Uterus (tissue), 3 donors: ENCODE measurements at regions not wholly inside any gene's neighbourhood (a gene's known extent, or its start where the extent isn't known, plus 50 kb on each side); places are given as distances from the start of the nearest gene placed in this dataset.
"Not testable (repeated sequence)": the region's sequence is repeated elsewhere in the genome, so short reads cannot be mapped to it uniquely, and the experiment has no call there.

ENCODE experiments used
- DNase-seq, 2 donors: peaks; one replicate each; pipeline ENCODE4 v3.0.0-alpha.2; 2019 to 2020
- H3K27ac ChIP-seq, 2 donors: fragments of 200-600 bp; sonication (generic); 1 replicate in 1 of 2; 2 replicates in 1 of 2; pipeline ENCODE4 v1.5.1; 2016 to 2018
- H3K27me3 ChIP-seq, 2 donors: fragments of 200-600 bp; sonication (generic); one replicate each; pipeline ENCODE4 v1.5.1; 2018 to 2019; ENCODE audit warnings: control low read depth in 1 of 2
- H3K36me3 ChIP-seq, 2 donors: fragments of 200-600 bp; sonication (generic); one replicate each; pipeline ENCODE4 v1.5.1; 2019; ENCODE audit warnings: control low read depth in 1 of 2
- H3K4me1 ChIP-seq, 2 donors: fragments of 200-600 bp; sonication (generic); one replicate each; pipeline ENCODE4 v1.5.1; 2018 to 2019; ENCODE audit warnings: control low read depth in 1 of 2
- H3K4me3 ChIP-seq, 2 donors: fragments of 200-600 bp; sonication (generic); 1 replicate in 1 of 2; 2 replicates in 1 of 2; pipeline ENCODE4 v1.5.1; 2018 to 2019; ENCODE audit warnings: mild to moderate bottlenecking in 1 of 2
- H3K9me3 ChIP-seq, 2 donors: fragments of 200-600 bp; sonication (generic); one replicate each; pipeline ENCODE4 v1.5.1; 2019; ENCODE audit warnings: control low read depth in 1 of 2
- POLR2A ChIP-seq, 2 donors: fragments of 450-650 bp; IDR thresholded peaks; one replicate each; pipeline ENCODE4 v1.6.1; 2016; ENCODE audit warnings: antibody characterized with exemption in 2 of 2, mild to moderate bottlenecking in 1 of 2, moderate library complexity in 1 of 2
- intact Hi-C: fragments of 100-400 bp; cut with DNase I; formaldehyde crosslinking; loops from one replicate; pipeline ENCODE4 v1.15.1; 2023; ENCODE audit warnings: low total_unique reads
- TF ChIP-seq, protein P1 (sequence below), 4 experiments: fragments of 200-600 bp in 2 of 4; fragments of 450-650 bp in 2 of 4; sonication (generic) in 2 of 4; IDR thresholded peaks; one replicate each; pipeline ENCODE4 v1.5.1; 2016 to 2019; ENCODE audit warnings: antibody characterized with exemption in 4 of 4, mild to moderate bottlenecking in 2 of 4, moderate library complexity in 1 of 4
- donor health status: DM: yes; HTN: yes; CAD: no.

DNA sequence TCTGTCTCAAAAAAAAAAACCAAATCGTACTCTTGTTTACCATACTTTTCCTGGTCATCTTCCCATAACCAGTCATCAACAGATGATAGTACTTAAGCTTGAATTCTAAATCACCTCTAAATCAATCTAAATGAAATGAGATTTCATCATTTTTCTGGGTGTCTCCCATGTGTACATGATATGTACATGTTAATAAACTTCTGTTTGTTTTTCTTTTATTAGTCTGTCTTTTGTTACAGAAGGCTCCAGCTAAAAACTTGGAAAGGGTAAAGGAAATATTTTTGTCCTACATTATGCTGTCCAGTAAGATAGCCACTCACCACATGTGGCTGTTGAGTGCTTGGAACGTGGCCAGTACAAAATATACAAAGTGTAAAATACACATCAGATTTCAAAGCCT, 78.7 kb upstream of the MSH6 start:
- H3K27me3 ChIP-seq = no peaks in the 10 kb centered on the region
- no peak for DNase-seq
- no peak overlapping the region for H3K4me3 ChIP-seq
- H3K4me1 ChIP-seq = no peaks in the 10 kb centered on the region
- TF ChIP-seq POLR2A (IDR thresholded peaks at IDR 0.05) = no peak
- TF ChIP-seq, protein P1, sequence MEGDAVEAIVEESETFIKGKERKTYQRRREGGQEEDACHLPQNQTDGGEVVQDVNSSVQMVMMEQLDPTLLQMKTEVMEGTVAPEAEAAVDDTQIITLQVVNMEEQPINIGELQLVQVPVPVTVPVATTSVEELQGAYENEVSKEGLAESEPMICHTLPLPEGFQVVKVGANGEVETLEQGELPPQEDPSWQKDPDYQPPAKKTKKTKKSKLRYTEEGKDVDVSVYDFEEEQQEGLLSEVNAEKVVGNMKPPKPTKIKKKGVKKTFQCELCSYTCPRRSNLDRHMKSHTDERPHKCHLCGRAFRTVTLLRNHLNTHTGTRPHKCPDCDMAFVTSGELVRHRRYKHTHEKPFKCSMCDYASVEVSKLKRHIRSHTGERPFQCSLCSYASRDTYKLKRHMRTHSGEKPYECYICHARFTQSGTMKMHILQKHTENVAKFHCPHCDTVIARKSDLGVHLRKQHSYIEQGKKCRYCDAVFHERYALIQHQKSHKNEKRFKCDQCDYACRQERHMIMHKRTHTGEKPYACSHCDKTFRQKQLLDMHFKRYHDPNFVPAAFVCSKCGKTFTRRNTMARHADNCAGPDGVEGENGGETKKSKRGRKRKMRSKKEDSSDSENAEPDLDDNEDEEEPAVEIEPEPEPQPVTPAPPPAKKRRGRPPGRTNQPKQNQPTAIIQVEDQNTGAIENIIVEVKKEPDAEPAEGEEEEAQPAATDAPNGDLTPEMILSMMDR (IDR thresholded peaks at IDR 0.05) = no peak
- intact Hi-C loops = no loop called here
- no peaks in the 10 kb centered on the region for H3K9me3 ChIP-seq
- H3K36me3 ChIP-seq = no peaks in the 10 kb centered on the region
- H3K27ac ChIP-seq = no peak overlapping the region

DNA sequence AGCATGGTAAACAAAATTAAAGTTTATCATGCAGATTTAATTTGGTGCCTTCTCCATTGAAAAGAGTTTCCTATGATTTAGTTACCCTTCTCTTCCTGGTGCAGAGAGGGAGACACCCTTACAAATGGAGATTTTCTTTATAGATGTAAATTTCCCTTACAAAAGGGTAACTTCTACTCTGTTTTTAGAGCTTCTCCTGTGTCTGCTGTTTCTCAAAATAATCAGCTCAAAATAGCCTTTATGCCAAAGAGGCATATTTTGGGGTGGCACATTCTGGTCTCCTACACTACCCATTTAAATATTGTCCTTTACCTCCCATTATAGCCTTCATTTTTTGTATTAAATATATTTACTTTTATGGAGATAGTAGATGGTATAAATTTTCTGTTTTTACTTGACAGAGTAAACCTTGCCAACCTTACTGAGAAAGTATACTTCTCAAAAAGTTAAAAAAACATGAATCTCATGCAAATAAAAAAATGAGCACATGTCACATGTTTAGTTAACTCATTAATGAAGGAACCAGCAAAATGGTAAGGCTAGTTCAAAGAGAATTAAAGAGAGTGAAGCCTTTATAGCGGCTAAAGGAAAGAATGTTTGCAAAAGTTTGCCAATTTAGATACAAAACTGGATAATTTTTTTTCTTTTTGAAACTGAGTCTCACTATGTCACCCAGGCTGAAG, 83.3 kb upstream of the MSH6 start:
- no peaks in the 10 kb centered on the region for H3K27me3 ChIP-seq
- no peak for DNase-seq
- H3K4me1 ChIP-seq = no peaks in the 10 kb centered on the region
- no peaks in the 10 kb centered on the region for H3K9me3 ChIP-seq
- no peaks in the 10 kb centered on the region for H3K36me3 ChIP-seq
- no peak overlapping the region for H3K27ac ChIP-seq
- TF ChIP-seq POLR2A (IDR thresholded peaks at IDR 0.05) = no peak
- TF ChIP-seq, protein P1 (IDR thresholded peaks at IDR 0.05) = no peak
- intact Hi-C loops = no loop called here
- no peak overlapping the region for H3K4me3 ChIP-seq

DNA sequence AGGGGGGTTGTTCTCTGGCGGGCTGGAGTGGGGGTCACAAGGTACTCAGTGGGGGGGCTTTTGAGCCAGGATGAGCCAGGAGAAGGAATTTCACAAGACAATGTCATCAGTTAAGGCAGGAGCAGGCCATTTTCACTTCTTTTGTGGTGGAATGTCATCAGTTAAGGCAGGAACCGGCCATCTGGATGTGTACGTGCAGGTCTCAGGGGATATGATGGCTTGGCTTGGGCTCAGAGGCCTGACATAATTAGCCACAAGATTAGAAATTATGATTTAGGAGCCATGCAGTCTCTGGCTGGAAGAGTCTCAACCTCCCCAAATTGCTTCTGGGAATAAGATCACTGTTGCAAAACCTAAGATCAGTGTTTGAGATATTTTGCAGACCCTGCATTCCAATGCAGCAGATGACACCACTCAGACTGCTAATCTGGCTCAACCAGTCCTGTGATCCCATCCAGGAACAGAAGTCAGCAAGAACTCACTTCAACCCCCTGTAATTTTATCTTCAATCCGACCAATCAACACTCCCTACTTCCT, 84.4 kb upstream of the MSH6 start:
- H3K27ac ChIP-seq, intact Hi-C loops: not testable (repeated sequence)
- DNase-seq = peak in 1 of 2 donors; percentile 58

DNA sequence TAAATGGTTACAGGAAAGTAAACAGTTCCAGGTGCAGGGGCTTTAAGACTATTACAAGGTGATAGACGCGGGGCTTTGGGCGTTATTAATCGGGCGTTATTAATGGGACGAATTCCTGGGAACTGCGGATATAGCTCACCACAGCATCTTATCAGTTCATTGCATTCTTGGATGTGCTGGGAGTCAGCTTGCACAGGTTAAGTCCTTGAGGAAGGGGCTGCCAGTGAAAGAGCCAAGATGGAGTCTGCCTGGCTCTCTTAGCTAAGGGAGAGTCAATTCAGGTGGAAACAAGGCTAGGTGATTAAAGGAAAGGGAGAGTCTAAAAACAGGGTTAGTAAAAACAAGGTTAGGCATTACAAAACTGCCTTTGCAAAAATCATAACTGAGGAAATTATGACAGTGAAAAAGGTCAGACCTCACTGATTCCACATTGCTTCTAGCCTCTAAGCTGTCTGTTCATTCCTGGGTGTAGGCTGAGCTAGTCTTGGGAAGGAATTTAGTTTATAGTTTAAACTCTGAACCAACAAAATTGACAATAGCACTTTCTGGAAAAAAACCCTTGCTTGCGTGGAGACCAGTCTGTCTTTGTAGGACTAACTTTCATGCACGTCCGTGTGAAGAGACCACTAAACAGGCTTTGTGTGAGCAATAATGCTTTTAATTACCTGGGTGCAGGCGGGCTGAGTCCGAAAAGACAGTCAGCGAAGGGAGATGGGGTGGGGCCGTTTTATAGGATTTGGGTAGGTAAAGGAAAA, 85.1 kb upstream of the MSH6 start:
- peak in 1 of 2 donors; percentile 14 for DNase-seq
- H3K4me1 ChIP-seq, H3K9me3 ChIP-seq, intact Hi-C loops, H3K27me3 ChIP-seq, H3K4me3 ChIP-seq, H3K27ac ChIP-seq, H3K36me3 ChIP-seq: not testable (repeated sequence)

More for the DNA sequence above, 84.4 kb upstream of the MSH6 start:
- not testable (repeated sequence) for H3K27me3 ChIP-seq, H3K4me1 ChIP-seq, H3K9me3 ChIP-seq, H3K4me3 ChIP-seq, H3K36me3 ChIP-seq

DNA sequence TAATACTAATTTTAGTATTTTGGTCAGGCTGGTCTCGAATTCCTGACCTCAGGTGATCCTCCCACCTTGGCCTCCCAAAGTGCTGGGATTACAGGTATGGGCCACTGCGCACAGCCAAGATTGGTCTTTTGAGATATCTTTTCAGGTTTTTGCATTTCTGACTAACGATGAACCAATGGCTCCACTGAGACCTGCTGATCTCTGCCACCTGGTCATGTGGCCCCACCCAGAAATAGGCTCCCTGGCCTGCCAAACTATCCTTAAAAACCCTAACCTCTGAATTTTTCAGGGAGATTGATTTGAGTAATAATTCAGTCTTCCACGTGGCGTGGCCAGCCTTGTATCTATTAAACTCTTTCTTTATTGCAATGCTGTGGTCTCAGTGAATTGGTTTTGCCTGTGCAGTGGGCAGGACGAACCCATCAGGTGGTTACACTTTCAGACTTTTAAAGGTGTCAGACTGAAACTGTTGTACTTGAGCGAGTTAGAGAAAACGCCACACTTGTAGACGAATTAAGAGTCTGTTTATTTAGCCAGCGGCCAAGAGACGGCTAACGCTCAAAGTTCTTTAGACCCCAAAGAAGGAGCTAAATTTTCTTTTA, 85.8 kb upstream of the MSH6 start:
- Histone ChIP-seq H3K4me1 (no peaks in the 10 kb centered on the region), H3K9me3 (no peaks in the 10 kb centered on the region), H3K36me3 (no peaks in the 10 kb centered on the region), H3K4me3 (no peak overlapping the region), H3K27ac (no peak overlapping the region), H3K27me3 (no peaks in the 10 kb centered on the region)
- DNase-seq = no peak
- TF ChIP-seq, protein P1 (IDR thresholded peaks at IDR 0.05) = no peak
- TF ChIP-seq POLR2A (IDR thresholded peaks at IDR 0.05) = no peak
- intact Hi-C loops = no loop called here

DNA sequence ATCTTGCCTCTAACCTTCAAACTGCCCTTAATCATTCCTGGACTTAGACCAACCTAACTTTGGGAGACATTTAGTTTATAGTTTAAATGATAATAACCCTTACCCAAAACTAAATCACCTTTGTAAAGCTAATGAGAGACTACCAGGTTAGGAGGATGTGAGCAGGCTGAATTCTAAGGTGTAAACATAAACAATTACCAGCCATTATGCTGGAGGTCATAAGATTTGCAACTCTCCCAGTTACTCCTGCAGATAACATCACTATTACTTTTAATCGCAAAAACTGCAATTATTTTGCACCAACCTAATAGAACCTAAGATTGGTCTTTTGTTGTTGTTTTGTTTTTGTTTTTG, 86.5 kb upstream of the MSH6 start:
- no peak overlapping the region for H3K4me3 ChIP-seq
- no peaks in the 10 kb centered on the region for H3K4me1 ChIP-seq
- H3K27ac ChIP-seq = no peak overlapping the region
- intact Hi-C loops = no loop called here
- no peak for DNase-seq
- no peak for TF ChIP-seq POLR2A (IDR thresholded peaks at IDR 0.05)
- TF ChIP-seq, protein P1 (IDR thresholded peaks at IDR 0.05) = no peak
- H3K36me3 ChIP-seq = no peaks in the 10 kb centered on the region
- H3K9me3 ChIP-seq = no peaks in the 10 kb centered on the region
- no peaks in the 10 kb centered on the region for H3K27me3 ChIP-seq
